Uterus (tissue), 3 donors: ENCODE measurements at regions not wholly inside any gene's neighbourhood (a gene's known extent, or its start where the extent isn't known, plus 50 kb on each side); places are given as distances from the start of the nearest gene placed in this dataset.

Experiments used
- DNase-seq, 2 donors: peaks; one replicate each; pipeline ENCODE4 v3.0.0-alpha.2; 2019 to 2020
- H3K27ac ChIP-seq, 2 donors: fragments of 200-600 bp; sonication (generic); 1 replicate in 1 of 2; 2 replicates in 1 of 2; pipeline ENCODE4 v1.5.1; 2016 to 2018
- H3K27me3 ChIP-seq, 2 donors: fragments of 200-600 bp; sonication (generic); one replicate each; pipeline ENCODE4 v1.5.1; 2018 to 2019; ENCODE audit warnings: control low read depth in 1 of 2
- H3K36me3 ChIP-seq, 2 donors: fragments of 200-600 bp; sonication (generic); one replicate each; pipeline ENCODE4 v1.5.1; 2019; ENCODE audit warnings: control low read depth in 1 of 2
- H3K4me1 ChIP-seq, 2 donors: fragments of 200-600 bp; sonication (generic); one replicate each; pipeline ENCODE4 v1.5.1; 2018 to 2019; ENCODE audit warnings: control low read depth in 1 of 2
- H3K4me3 ChIP-seq, 2 donors: fragments of 200-600 bp; sonication (generic); 1 replicate in 1 of 2; 2 replicates in 1 of 2; pipeline ENCODE4 v1.5.1; 2018 to 2019; ENCODE audit warnings: mild to moderate bottlenecking in 1 of 2
- H3K9me3 ChIP-seq, 2 donors: fragments of 200-600 bp; sonication (generic); one replicate each; pipeline ENCODE4 v1.5.1; 2019; ENCODE audit warnings: control low read depth in 1 of 2
- CTCF ChIP-seq, 4 experiments: fragments of 200-600 bp in 2 of 4; fragments of 450-650 bp in 2 of 4; sonication (generic) in 2 of 4; IDR thresholded peaks; one replicate each; pipeline ENCODE4 v1.5.1; 2016 to 2019; ENCODE audit warnings: antibody characterized with exemption in 4 of 4, mild to moderate bottlenecking in 2 of 4, moderate library complexity in 1 of 4
- POLR2A ChIP-seq, 2 donors: fragments of 450-650 bp; IDR thresholded peaks; one replicate each; pipeline ENCODE4 v1.6.1; 2016; ENCODE audit warnings: antibody characterized with exemption in 2 of 2, mild to moderate bottlenecking in 1 of 2, moderate library complexity in 1 of 2
- intact Hi-C: fragments of 100-400 bp; cut with DNase I; formaldehyde crosslinking; loops from one replicate; pipeline ENCODE4 v1.15.1; 2023; ENCODE audit warnings: low total_unique reads
- donor health status: DM: yes; HTN: yes; CAD: no.

GRCh38 chr10:45209888-45210287, 105.5 kb downstream of the OR13A1 start:
- Histone ChIP-seq H3K4me1 (no peaks in the 10 kb centered on the region), H3K4me3 (no peak overlapping the region), H3K9me3 (no peaks in the 10 kb centered on the region), H3K27me3 (peaks cover 0 to 5% of the 10 kb centered on the region in 2 donors), H3K36me3 (no peaks in the 10 kb centered on the region), H3K27ac (no peak overlapping the region)
- TF ChIP-seq CTCF (IDR thresholded peaks at IDR 0.05) (no peak), POLR2A (IDR thresholded peaks at IDR 0.05) (no peak)
- no peak for DNase-seq
- intact Hi-C loops = no loop called here

- no peaks in the 10 kb centered on the region for H3K36me3 ChIP-seq
- intact Hi-C loops = no loop called here
- TF ChIP-seq CTCF (IDR thresholded peaks at IDR 0.05) = no peak
- TF ChIP-seq POLR2A (IDR thresholded peaks at IDR 0.05) = no peak
- no peaks in the 10 kb centered on the region for H3K9me3 ChIP-seq
- no peaks in the 10 kb centered on the region for H3K4me1 ChIP-seq
- H3K27me3 ChIP-seq = peaks cover 0 to 5% of the 10 kb centered on the region in 2 donors
- no peak overlapping the region for H3K27ac ChIP-seq
- H3K4me3 ChIP-seq = no peak overlapping the region
- no peak for DNase-seq
Measured at GRCh38 chr10:45211576-45211975, 103.8 kb downstream of the OR13A1 start.

- H3K9me3 ChIP-seq = no peaks in the 10 kb centered on the region
- no peak for TF ChIP-seq POLR2A (IDR thresholded peaks at IDR 0.05)
- TF ChIP-seq CTCF (IDR thresholded peaks at IDR 0.05) = no peak
- no peak overlapping the region for H3K4me3 ChIP-seq
- no peaks in the 10 kb centered on the region for H3K4me1 ChIP-seq
- no peak overlapping the region for H3K27ac ChIP-seq
- H3K27me3 ChIP-seq = no peaks in the 10 kb centered on the region
- no peak for DNase-seq
- intact Hi-C loops = no loop called here
- H3K36me3 ChIP-seq = no peaks in the 10 kb centered on the region
Measured at GRCh38 chr10:45219416-45219815, 96.0 kb downstream of the OR13A1 start.

- intact Hi-C loops = no loop called here
- no peak for DNase-seq
- Histone ChIP-seq H3K27me3 (no peaks in the 10 kb centered on the region), H3K4me3 (no peak overlapping the region), H3K27ac (no peak overlapping the region), H3K36me3 (no peaks in the 10 kb centered on the region), H3K9me3 (no peaks in the 10 kb centered on the region), H3K4me1 (no peaks in the 10 kb centered on the region)
- TF ChIP-seq CTCF (IDR thresholded peaks at IDR 0.05) (no peak), POLR2A (IDR thresholded peaks at IDR 0.05) (no peak)
Measured at GRCh38 chr10:45220931-45221330, 94.5 kb downstream of the OR13A1 start.

- Histone ChIP-seq H3K4me1 (no peaks in the 10 kb centered on the region), H3K4me3 (no peak overlapping the region)
- intact Hi-C loops = no loop called here
Measured at GRCh38 chr10:45224219-45224841, 91.1 kb downstream of the OR13A1 start.

More at GRCh38 chr10:45224219-45224841, 91.1 kb downstream of the OR13A1 start:
- no peaks in the 10 kb centered on the region for H3K9me3 ChIP-seq
- no peaks in the 10 kb centered on the region for H3K36me3 ChIP-seq
- H3K27me3 ChIP-seq = no peaks in the 10 kb centered on the region
- H3K27ac ChIP-seq = no peak overlapping the region
- DNase-seq = no peak
- TF ChIP-seq POLR2A (IDR thresholded peaks at IDR 0.05) = no peak
- no peak for TF ChIP-seq CTCF (IDR thresholded peaks at IDR 0.05)
